Right lobe of liver (tissue), 4 donors: ENCODE measurements at regions not wholly inside any gene's neighbourhood (a gene's known extent, or its start where the extent isn't known, plus 50 kb on each side); places are given as distances from the start of the nearest gene placed in this dataset.

Experiments
- POLR2A ChIP-seq: fragments of 450-650 bp; IDR thresholded peaks from one replicate; pipeline ENCODE4 v1.6.1; 2017; ENCODE audit warnings: antibody characterized with exemption, mild to moderate bottlenecking
- TF ChIP-seq, protein P1 (sequence below), 4 donors: fragments of 200-600 bp in 3 of 4; fragments of 450-650 bp in 1 of 4; IDR thresholded peaks; one replicate each; pipeline versions ENCODE4 v1.5.1 to v1.8.0; 2016 to 2022; ENCODE audit warnings: antibody characterized with exemption in 4 of 4, mild to moderate bottlenecking in 2 of 4
- donor health status: DM: no; HTN: no; CAD: no.
- donor health status: DM: no; HTN: no; CAD: no.
- donor health status: DM: no; HTN: yes; CAD: no.

DNA sequence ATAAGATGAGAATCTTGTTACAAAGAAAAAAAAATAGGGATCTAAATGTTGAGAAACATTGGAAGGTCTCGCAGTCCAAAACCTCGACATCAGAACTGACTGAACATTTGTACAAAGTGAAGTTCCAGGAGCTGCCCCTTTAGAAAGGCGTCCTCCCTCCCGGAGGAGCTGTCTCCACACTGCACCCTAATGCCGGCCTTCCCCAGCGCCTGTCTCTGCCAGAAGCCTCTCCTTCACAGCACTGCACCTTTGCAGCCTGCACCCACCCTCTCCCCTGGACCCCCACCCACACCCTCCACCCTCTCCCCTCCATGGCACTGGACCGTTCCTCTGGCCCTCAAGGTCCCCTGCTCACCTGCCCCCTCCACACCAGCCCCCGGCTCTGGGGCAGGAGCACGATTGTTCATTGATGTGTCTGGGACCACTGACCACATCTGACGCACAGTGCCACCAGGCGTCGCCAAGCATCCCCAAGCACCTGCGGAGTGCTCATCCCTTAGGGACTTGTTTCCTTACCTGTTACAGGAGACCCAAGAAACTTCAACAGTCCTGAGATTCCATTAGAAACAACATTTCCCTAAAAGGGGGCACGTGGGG is 90.3 kb upstream of the SNTG2 start:
- TF ChIP-seq, protein P1, sequence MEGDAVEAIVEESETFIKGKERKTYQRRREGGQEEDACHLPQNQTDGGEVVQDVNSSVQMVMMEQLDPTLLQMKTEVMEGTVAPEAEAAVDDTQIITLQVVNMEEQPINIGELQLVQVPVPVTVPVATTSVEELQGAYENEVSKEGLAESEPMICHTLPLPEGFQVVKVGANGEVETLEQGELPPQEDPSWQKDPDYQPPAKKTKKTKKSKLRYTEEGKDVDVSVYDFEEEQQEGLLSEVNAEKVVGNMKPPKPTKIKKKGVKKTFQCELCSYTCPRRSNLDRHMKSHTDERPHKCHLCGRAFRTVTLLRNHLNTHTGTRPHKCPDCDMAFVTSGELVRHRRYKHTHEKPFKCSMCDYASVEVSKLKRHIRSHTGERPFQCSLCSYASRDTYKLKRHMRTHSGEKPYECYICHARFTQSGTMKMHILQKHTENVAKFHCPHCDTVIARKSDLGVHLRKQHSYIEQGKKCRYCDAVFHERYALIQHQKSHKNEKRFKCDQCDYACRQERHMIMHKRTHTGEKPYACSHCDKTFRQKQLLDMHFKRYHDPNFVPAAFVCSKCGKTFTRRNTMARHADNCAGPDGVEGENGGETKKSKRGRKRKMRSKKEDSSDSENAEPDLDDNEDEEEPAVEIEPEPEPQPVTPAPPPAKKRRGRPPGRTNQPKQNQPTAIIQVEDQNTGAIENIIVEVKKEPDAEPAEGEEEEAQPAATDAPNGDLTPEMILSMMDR (IDR thresholded peaks at IDR 0.05): no peak
- TF ChIP-seq POLR2A: no peak
